NCI-H748 (cell line): ENCODE measurements at regions not wholly inside any gene's neighbourhood (a gene's known extent, or its start where the extent isn't known, plus 50 kb on each side); places are given as distances from the start of the nearest gene placed in this dataset.
A peak's percentile ranks its signal among the peaks of the same experiment; 100 is the strongest.
"Not testable (repeated sequence)": the region's sequence is repeated elsewhere in the genome, so short reads cannot be mapped to it uniquely, and the experiment has no call there.

Source experiments
- DNase-seq: peaks from one replicate; lab custom pipeline; 2025; ENCODE audit not compliant: unreplicated experiment; lab: John Stamatoyannopoulos, UW

GRCh38 chr11:109677231-109677630, 255.2 kb downstream of the C11orf87 start:
- no peak for DNase-seq

GRCh38 chr11:109677876-109678275, 255.9 kb downstream of the C11orf87 start:
- no peak for DNase-seq

GRCh38 chr11:109680127-109680526, 258.1 kb downstream of the C11orf87 start:
- DNase-seq: no peak

GRCh38 chr11:109682788-109683187, 260.8 kb downstream of the C11orf87 start:
- not testable (repeated sequence) for DNase-seq

GRCh38 chr11:109695696-109696095, 273.7 kb downstream of the C11orf87 start:
- DNase-seq: no peak

- DNase-seq: no peak
Observed at GRCh38 chr11:109696191-109696897, 274.4 kb downstream of the C11orf87 start.

- DNase-seq: peak; percentile 58
Observed at GRCh38 chr11:109697140-109697843, 275.3 kb downstream of the C11orf87 start.

GRCh38 chr11:109698237-109698636, 276.2 kb downstream of the C11orf87 start:
- DNase-seq: no peak

- DNase-seq: no peak
Observed at GRCh38 chr11:109704432-109704831, 282.4 kb downstream of the C11orf87 start.

GRCh38 chr11:109706945-109707344, 285.0 kb downstream of the C11orf87 start:
- no peak for DNase-seq

- DNase-seq: no peak
Observed at GRCh38 chr11:109707411-109707810, 285.4 kb downstream of the C11orf87 start.

GRCh38 chr11:109708184-109708583, 286.2 kb downstream of the C11orf87 start:
- DNase-seq: no peak

- DNase-seq: not testable (repeated sequence)
Observed at GRCh38 chr11:109714444-109714843, 292.5 kb downstream of the C11orf87 start.

- DNase-seq: not testable (repeated sequence)
Observed at GRCh38 chr11:109715424-109715823, 293.4 kb downstream of the C11orf87 start.

- DNase-seq: no peak
Observed at GRCh38 chr11:109726061-109726460, 304.1 kb downstream of the C11orf87 start.

- no peak for DNase-seq
Observed at GRCh38 chr11:109728056-109728455, 306.1 kb downstream of the C11orf87 start.

GRCh38 chr11:109729761-109730160, 307.8 kb downstream of the C11orf87 start:
- DNase-seq: peak; percentile 86

- DNase-seq: peak; percentile 5
Observed at GRCh38 chr11:109730669-109731068, 308.7 kb downstream of the C11orf87 start.

GRCh38 chr11:109731451-109731850, 309.5 kb downstream of the C11orf87 start:
- no peak for DNase-seq

- no peak for DNase-seq
Observed at GRCh38 chr11:109733245-109733644, 311.3 kb downstream of the C11orf87 start.

- no peak for DNase-seq
Observed at GRCh38 chr11:109734566-109734965, 312.6 kb downstream of the C11orf87 start.

GRCh38 chr11:109735128-109735527, 313.1 kb downstream of the C11orf87 start:
- DNase-seq: no peak
